ENCODE measurements at regions not wholly inside any gene's neighbourhood (a gene's known extent, or its start where the extent isn't known, plus 50 kb on each side); places are given as distances from the start of the nearest gene placed in this dataset.

GRCh38 chr1:194366705-194367104, 1180.3 kb upstream of the B3GALT2 start:
- TF ChIP-seq POLR2AphosphoS5 (IDR thresholded peaks at IDR 0.05; ENCODE audit: low read depth) (no peak), CTCF (IDR thresholded peaks at IDR 0.05; ENCODE audit: insufficient read depth, low read length) (no peak)

Measured in HL-60 (cell line).